ENCODE measurements at regions not wholly inside any gene's neighbourhood (a gene's known extent, or its start where the extent isn't known, plus 50 kb on each side); places are given as distances from the start of the nearest gene placed in this dataset.

DNA sequence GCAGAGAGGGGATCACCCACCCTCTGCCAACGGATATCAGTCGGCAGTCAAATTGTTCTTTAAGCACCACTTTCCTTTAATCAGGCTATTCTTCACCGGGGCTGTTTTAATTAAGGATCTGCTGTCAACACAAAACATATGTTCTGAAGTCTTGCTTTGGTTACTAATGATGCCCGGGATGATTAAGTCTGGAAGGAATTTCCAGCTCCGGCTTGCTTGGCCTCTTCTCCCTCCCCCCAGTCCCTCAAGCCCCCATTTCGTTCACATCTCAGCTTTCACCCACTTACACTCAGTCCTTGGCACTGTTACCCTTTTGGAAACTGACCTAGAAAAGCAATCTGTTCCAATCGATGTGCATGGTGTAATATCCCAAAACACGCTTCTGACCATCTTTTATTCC is 74.7 kb downstream of the MSX2 start:
- no peak for TF ChIP-seq CTCF (conservative IDR thresholded peaks at IDR 0.05; ENCODE audit: low read length)
- no peak for TF ChIP-seq EZH2phosphoT487 (IDR thresholded peaks at IDR 0.05; ENCODE audit: borderline replicate concordance)
